Epidermal melanocyte (primary cell): ENCODE measurements at regions not wholly inside any gene's neighbourhood (a gene's known extent, or its start where the extent isn't known, plus 50 kb on each side); places are given as distances from the start of the nearest gene placed in this dataset.
"Not testable (repeated sequence)": the region's sequence is repeated elsewhere in the genome, so short reads cannot be mapped to it uniquely, and the experiment has no call there.

ENCODE experiments used
- DNase-seq: peaks from one replicate; pipeline ENCODE4 v3.0.0; 2011; ENCODE audit warnings: low spot score; ENCODE audit not compliant: insufficient read length

DNA sequence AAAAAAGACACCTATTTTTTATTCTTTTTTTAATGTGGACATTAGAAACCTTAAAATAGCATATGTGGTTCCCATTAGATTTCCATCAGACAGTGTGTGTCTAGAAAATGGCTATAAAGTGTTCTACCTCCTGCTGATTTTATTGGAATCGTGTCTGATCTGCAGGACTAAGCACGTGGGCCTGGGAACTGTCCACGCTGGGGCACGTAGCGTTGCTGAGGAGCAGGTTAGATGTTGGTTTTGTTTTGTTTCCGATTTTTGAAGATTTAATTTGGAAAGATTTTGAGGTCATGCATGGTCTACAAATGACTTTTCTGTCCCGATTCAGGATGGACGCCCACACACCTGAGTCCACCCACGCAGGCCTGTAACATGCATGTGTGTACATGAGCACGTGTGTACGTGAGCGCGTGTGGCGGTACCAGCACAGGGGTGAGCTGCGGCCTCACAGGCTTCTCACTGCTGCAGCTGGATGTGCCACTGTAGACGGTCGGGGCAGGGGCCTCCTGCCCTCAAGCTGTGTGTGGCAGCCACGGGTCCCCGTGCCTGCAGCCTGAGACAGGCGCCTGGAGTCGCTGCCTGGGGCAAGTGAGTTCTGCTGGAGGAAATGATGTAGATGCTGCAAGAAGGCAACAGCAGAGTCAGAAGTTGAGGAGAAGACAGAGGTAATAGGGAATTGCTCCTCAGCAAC, 99.7 kb upstream of the CTDP1 start:
- no peak for DNase-seq

GRCh38 chr18:79580498-79581171, 99.0 kb upstream of the CTDP1 start:
- no peak for DNase-seq

DNA sequence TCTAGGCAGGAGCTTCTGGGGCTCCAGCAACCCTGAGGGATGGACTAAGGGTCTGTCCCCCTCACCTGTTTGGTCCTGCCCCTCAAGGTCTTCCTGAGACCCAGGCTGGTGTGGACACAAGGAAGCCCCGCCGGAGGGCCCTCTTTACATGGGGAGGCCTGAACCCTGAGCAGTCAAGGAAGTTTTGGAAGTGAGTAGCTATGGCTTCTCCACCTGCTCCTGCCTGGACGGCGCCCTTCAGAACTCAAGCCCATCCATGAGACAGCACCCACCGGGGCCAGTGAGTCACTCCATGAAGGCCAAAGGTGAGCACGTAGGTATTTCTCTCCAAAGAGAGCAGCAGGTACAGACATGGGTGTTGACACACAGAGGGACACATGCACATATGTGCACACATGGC, 98.2 kb upstream of the CTDP1 start:
- no peak for DNase-seq

DNA sequence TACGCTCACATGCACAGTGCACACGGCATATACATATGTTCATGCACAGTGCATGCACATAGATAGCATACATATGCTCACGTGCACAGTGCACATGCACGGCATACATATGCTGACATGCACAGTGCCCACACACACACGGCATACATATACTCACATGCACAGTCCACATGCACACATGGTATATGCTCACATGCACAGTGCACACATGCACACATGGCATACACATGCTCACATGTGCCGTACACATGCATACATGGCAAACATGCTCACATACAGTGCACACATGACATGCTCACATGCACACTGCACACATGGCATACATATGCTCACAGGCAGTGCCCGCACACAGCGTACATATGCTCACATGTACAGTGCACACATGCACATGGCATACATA, 97.7 kb upstream of the CTDP1 start:
- no peak for DNase-seq

DNA sequence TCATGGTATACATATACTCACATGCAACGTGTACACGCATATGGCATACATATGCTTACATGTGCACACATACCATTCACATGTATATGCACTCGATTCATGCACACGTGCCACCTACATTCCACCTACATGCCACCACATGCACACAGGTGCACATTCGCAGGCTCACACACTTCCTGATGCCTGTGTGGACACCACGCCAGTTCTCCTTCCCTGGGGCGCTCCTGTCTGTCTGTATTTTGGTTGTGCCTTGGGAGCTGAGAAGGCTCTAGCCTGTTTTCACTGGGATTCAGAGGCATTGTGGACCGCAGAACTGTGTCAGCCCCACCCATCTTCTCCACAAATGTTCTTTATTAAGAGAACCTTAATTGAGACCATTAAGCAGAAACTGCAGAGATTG, 96.6 kb upstream of the CTDP1 start:
- no peak for DNase-seq

- no peak for DNase-seq
Measured at GRCh38 chr18:79583426-79583825, 96.2 kb upstream of the CTDP1 start.

GRCh38 chr18:79583984-79584401, 95.6 kb upstream of the CTDP1 start:
- DNase-seq = no peak

- DNase-seq = no peak
Measured at GRCh38 chr18:79584491-79585394, 94.9 kb upstream of the CTDP1 start.

GRCh38 chr18:79585395-79586370, 93.9 kb upstream of the CTDP1 start:
- no peak for DNase-seq

DNA sequence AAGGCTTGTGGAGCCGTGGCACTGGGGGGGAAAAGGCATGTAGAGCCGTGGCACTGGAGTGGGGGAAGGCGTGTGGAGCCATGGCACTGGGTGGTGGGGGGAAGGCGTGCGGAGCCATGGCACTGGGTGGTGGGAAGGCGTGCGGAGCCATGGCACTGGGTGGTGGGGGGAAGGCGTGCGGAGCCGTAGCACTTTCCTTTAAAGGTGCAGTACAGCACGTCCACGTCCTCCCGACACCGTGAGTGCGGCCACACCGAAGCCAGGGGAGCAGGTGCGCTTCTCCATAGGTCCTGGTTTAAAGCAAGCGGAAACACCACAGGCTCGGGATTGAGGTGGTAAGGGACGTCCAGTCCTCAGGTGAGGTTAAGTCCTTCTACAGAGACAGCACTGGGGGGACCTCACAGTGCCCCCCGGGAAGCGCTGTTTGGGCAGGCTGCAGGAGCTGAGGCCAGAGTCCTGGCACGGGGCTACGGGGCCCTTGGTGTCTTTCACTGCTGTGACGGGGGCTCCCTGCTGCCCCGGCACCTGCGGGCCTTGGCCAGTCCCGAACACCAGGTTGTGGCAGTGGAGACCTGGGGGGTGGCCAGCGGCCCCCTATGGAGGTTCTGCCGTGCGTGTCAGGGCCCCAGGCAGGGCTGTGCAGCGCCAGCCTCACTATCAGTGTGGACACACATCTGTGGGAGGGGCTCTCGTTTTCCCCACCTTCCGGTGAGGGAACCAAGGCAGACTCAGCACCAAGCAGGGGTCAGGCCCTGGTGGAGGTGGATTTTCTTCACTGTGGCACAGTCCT, 93.0 kb upstream of the CTDP1 start:
- no peak for DNase-seq

DNA sequence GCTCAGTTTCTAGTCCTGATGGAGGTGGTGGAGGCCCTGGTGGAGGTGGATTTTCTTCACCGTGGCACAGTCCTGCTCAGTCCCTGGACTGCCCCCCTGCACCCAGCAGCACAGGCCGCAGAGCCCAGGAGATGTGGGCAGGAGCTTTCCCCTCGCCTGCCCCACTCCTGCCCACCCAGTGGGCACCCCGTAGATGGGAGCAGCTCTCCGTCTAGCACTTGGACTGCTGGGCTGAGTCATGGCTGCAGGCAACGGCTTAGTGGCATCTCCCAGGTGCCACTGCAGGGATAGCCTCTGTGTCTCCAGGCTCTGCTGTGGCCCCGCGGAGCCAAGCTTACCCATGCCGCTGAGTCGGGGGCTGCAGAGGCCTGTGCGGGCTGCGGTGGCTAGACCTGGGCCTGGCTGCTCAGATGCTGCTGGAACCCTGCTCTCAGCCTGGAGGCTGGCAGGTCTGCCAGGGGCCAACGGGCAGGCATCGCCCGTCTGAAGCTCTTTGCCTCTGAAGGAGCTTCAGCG, 92.3 kb upstream of the CTDP1 start:
- no peak for DNase-seq

DNA sequence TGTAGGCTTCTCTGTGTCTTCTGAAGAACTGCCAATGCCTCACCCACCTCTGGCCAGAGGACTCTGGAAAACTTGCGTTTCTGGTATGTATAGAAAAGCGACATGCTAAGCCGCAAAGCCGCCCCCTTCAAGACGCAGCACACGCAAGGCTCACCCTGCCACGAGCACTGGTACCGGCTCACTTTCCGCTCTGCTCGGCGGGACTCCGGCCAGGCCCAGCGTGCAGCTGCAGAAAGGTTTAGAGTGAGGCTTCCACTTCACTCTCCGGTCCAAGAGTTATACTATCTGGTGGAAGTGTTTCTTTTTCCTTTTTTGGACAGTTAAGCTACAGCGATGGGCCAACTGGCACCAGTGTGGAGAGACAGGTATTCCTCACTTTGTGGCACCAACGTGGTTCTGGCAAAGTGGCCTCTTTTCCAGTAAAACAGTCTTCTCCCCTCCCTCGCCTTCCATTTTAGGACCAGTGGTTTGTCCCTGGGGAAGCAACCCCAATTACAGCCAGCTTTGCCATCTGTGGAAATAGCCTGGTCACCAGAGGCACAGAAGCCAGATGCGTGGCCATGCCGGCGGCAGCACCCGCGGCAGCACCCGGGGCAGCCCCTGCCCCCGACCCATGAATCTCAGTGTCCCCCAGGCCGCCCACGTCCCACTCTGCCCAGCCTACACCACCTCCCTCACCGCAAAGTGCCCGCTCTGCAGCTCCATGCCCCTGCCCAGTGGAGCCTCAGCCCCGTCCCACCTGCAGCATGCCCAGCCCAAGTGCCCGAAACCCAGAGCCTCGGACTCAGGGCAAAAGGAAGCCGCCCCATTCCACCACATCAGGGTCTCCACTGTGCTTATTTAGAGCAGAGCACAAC, 91.6 kb upstream of the CTDP1 start:
- no peak for DNase-seq

GRCh38 chr18:79588636-79589481, 90.7 kb upstream of the CTDP1 start:
- DNase-seq = no peak

GRCh38 chr18:79589601-79590091, 90.0 kb upstream of the CTDP1 start:
- no peak for DNase-seq

- DNase-seq = no peak
Measured at GRCh38 chr18:79590191-79591031, 89.2 kb upstream of the CTDP1 start.

GRCh38 chr18:79591032-79591308, 88.6 kb upstream of the CTDP1 start:
- DNase-seq = no peak

DNA sequence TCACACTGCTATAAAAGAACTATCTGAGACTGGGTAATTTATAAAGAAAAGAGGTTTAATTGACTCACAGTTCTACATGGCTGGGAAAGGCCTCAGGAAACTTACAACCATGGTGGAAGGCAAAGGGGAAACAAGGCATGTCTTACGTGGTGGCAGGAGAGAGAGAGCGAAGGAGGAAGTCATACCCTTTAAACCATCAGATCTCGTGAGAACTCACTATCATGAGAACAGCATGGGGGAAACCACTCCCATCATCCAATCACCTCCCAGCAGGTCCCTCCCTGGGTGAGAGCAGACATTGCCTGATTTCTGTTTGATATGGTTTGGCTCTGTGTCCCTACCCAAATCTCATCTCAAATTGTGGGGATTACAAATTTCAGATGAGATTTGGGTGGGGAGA, 86.9 kb upstream of the CTDP1 start:
- DNase-seq = not testable (repeated sequence)
